ENCODE measurements at regions not wholly inside any gene's neighbourhood (a gene's known extent, or its start where the extent isn't known, plus 50 kb on each side); places are given as distances from the start of the nearest gene placed in this dataset.

- 0 to 30% methylated on average over 1 to 5 of the region's 16 CpGs for WGBS, 2 experiments (ENCODE audit: insufficient coverage in 2 of 2)
- Histone ChIP-seq H3K4me1 (ENCODE audit: control insufficient read depth, insufficient read depth, low read length, poor library complexity, severe bottlenecking) (peaks cover 7% of the 10 kb centered on the region), H3K36me3 (ENCODE audit: control insufficient read depth, insufficient read depth, low read length) (no peaks in the 10 kb centered on the region), H3K4me3 (ENCODE audit: extremely low read depth, insufficient read depth, low read length, poor library complexity, severe bottlenecking) (no peak overlapping the region), H3K27ac (ENCODE audit: low read depth, low read length, severe bottlenecking) (no peak overlapping the region), H3K9me3 (ENCODE audit: control insufficient read depth, low read length) (no peaks in the 10 kb centered on the region)
Measured at GRCh38 chrX:40471965-40472648, 108.7 kb upstream of the ATP6AP2 start.

DNA sequence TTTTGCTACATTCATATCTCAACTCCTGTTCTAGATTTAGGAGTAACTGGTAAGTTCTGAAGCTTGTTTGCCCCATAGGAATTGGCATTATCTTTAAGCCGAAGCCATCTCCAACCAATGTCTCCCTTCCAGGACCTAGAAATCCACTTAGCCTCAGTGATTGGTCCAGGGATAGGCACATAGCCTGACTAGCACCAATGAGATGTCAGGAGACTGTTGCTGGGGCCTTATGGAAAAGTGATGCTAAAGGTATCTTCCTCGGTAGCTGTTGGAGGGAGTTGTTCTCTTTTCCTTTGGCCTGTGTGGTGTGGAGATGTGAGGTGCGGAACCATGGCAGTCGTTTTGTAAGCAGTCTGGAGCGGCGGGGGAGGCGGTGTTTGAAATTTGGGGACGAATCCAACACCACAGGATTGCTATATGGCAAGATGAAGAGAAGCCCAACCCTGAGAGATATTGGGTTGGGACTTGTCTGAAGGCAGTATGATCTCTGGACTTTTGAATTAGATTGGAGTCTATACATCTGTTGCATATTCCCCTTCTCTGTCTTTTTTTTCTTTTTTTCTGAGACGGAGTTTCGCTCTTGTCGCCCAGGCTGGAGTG is 109.8 kb upstream of the ATP6AP2 start:
- H3K36me3 ChIP-seq (ENCODE audit: control insufficient read depth, insufficient read depth, low read length): no peaks in the 10 kb centered on the region
- no peaks in the 10 kb centered on the region for H3K9me3 ChIP-seq (ENCODE audit: control insufficient read depth, low read length)
- peaks cover 7% of the 10 kb centered on the region for H3K4me1 ChIP-seq (ENCODE audit: control insufficient read depth, insufficient read depth, low read length, poor library complexity, severe bottlenecking)
- no peak overlapping the region for H3K27ac ChIP-seq (ENCODE audit: low read depth, low read length, severe bottlenecking)
- WGBS, 2 experiments (ENCODE audit: insufficient coverage in 2 of 2): 80 to 83% methylated on average over 1 of the region's 11 CpGs
- H3K4me3 ChIP-seq (ENCODE audit: extremely low read depth, insufficient read depth, low read length, poor library complexity, severe bottlenecking): no peak overlapping the region

GRCh38 chrX:40469316-40469715 is 111.5 kb upstream of the ATP6AP2 start:
- Histone ChIP-seq H3K4me1 (ENCODE audit: control insufficient read depth, insufficient read depth, low read length, poor library complexity, severe bottlenecking) (peaks cover 7% of the 10 kb centered on the region), H3K27ac (ENCODE audit: low read depth, low read length, severe bottlenecking) (no peak overlapping the region), H3K4me3 (ENCODE audit: extremely low read depth, insufficient read depth, low read length, poor library complexity, severe bottlenecking) (no peak overlapping the region), H3K36me3 (ENCODE audit: control insufficient read depth, insufficient read depth, low read length) (no peaks in the 10 kb centered on the region), H3K9me3 (ENCODE audit: control insufficient read depth, low read length) (no peaks in the 10 kb centered on the region)
- 83% methylated on average over 2 of the region's 4 CpGs; no CpG with 5 or more reads in 1 of the 2 experiments for WGBS, 2 experiments (ENCODE audit: insufficient coverage in 2 of 2)

DNA sequence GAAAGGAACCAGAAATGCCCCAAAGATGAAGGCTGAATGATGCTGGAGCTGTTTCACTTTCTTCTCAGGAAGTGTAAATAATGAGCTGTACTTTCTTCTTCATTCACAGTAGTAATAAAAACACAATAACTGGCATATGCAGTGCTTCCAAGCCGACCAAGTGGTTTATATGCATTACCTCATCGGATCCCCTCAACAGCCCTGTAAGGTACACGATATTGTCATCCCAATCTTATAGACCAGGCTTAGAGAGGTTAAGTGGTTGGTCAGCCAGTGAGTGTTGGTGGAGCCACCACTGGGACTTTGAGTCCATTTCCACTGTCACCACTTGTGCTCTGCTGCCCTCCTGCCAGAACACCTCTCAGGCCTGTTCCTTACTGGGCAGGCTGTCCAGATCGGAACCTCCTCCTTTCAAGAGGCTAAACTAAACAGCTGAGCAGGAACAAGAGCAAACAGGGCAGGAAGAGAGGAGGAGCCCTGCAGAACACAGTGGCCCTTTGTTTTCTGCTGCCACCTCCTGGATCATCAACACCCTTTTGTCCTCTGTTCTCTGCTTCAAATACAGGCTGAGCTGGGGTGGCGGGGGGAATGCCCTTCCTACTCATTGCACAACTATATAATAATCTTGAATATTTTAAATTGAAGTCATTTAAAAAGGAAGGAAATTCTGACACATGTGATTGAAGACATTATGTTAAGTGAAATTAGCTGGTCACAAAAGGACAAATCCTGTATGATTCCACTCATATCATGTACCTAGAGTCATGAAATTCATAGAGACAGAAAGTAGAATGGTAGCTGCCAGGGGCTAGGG is 112.5 kb upstream of the ATP6AP2 start:
- Histone ChIP-seq H3K36me3 (ENCODE audit: control insufficient read depth, insufficient read depth, low read length) (no peaks in the 10 kb centered on the region), H3K4me1 (ENCODE audit: control insufficient read depth, insufficient read depth, low read length, poor library complexity, severe bottlenecking) (peaks cover 3% of the 10 kb centered on the region), H3K27ac (ENCODE audit: low read depth, low read length, severe bottlenecking) (no peak overlapping the region), H3K4me3 (ENCODE audit: extremely low read depth, insufficient read depth, low read length, poor library complexity, severe bottlenecking) (no peak overlapping the region), H3K9me3 (ENCODE audit: control insufficient read depth, low read length) (no peaks in the 10 kb centered on the region)
- WGBS, 2 experiments (ENCODE audit: insufficient coverage in 2 of 2): no CpG with 5 or more reads among the region's 5 CpGs

DNA sequence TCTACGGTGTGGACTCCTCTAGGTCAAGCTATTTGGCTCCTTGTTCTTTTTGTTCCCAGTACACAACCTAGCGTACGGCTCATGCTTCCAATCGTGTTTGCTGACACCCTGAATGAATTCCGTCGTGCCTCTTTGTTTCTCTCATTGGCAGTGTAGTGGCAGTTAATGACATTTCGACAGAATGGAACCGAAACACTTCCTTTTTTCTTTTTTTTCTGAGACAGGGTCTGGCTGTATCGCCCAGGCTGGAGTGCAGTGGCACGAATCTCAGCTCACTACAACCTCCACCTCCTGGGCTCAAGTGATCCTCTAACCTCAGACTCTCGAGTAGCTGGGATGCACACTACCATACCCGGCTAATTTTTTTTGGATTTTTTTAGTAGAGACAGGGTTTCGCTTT is 113.3 kb upstream of the ATP6AP2 start:
- Histone ChIP-seq H3K4me3 (ENCODE audit: extremely low read depth, insufficient read depth, low read length, poor library complexity, severe bottlenecking) (no peak overlapping the region), H3K4me1 (ENCODE audit: control insufficient read depth, insufficient read depth, low read length, poor library complexity, severe bottlenecking) (peaks cover 3% of the 10 kb centered on the region), H3K36me3 (ENCODE audit: control insufficient read depth, insufficient read depth, low read length) (no peaks in the 10 kb centered on the region), H3K27ac (ENCODE audit: low read depth, low read length, severe bottlenecking) (no peak overlapping the region), H3K9me3 (ENCODE audit: control insufficient read depth, low read length) (no peaks in the 10 kb centered on the region)
- 93 to 100% methylated on average over 2 to 7 of the region's 13 CpGs for WGBS, 2 experiments (ENCODE audit: insufficient coverage in 2 of 2)

DNA sequence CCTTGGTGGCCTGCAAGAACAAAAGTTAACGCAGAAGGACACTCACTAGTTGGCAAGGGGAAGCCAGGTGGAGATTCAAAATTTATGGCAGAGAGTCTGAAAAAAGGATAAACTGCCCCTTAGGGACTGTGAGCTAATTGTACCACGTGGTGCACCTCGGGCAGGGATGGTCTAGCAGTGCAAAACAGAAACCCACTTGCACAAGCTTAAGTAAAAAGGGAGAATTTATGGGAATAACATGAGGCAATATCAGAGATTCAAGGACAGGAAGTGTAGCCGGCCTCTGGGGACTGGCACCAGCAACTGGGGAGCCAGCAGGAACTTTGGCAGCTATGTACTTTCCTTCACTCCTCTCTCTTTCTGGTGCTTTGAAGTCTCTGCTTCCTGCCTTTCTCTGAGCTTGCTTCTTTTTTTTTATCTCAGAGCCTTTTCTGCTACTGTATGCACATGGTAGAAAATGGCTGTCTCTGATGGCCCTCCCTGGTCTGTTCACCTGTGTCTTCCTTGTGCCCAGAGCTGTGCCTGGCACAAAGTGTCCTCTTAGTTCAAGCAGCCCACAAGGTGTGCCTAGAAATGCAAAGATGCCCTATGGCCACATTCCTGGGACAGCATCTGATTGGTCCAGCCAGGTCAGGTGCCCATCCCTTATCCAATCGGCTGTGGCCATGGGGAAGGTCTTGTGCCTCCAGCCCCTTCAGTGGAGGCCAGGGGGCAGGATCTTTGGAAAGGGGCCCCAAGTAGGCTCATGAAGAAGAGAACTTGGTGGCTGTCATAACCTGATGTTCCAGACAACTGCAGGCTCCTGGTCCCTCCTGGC is 114.8 kb upstream of the ATP6AP2 start:
- Histone ChIP-seq H3K4me3 (ENCODE audit: extremely low read depth, insufficient read depth, low read length, poor library complexity, severe bottlenecking) (no peak overlapping the region), H3K27ac (ENCODE audit: low read depth, low read length, severe bottlenecking) (no peak overlapping the region)
- WGBS, 2 experiments (ENCODE audit: insufficient coverage in 2 of 2): 93 to 100% methylated on average over 2 to 3 of the region's 5 CpGs

GRCh38 chrX:40462795-40463194 is 118.0 kb upstream of the ATP6AP2 start:
- no peaks in the 10 kb centered on the region for H3K4me1 ChIP-seq (ENCODE audit: control insufficient read depth, insufficient read depth, low read length, poor library complexity, severe bottlenecking)
- WGBS, 2 experiments (ENCODE audit: insufficient coverage in 2 of 2): 60 to 73% methylated on average over 2 to 3 of the region's 4 CpGs
- H3K27ac ChIP-seq (ENCODE audit: low read depth, low read length, severe bottlenecking): no peak overlapping the region
- H3K4me3 ChIP-seq (ENCODE audit: extremely low read depth, insufficient read depth, low read length, poor library complexity, severe bottlenecking): no peak overlapping the region
- H3K9me3 ChIP-seq (ENCODE audit: control insufficient read depth, low read length): no peaks in the 10 kb centered on the region
- H3K36me3 ChIP-seq (ENCODE audit: control insufficient read depth, insufficient read depth, low read length): no peaks in the 10 kb centered on the region

More for the DNA sequence above, 114.8 kb upstream of the ATP6AP2 start:
- Histone ChIP-seq H3K9me3 (ENCODE audit: control insufficient read depth, low read length) (no peaks in the 10 kb centered on the region), H3K36me3 (ENCODE audit: control insufficient read depth, insufficient read depth, low read length) (no peaks in the 10 kb centered on the region), H3K4me1 (ENCODE audit: control insufficient read depth, insufficient read depth, low read length, poor library complexity, severe bottlenecking) (no peaks in the 10 kb centered on the region)

- H3K9me3 ChIP-seq (ENCODE audit: control insufficient read depth, low read length): no peaks in the 10 kb centered on the region
- H3K27ac ChIP-seq (ENCODE audit: low read depth, low read length, severe bottlenecking): no peak overlapping the region
- 83 to 100% methylated on average over 1 to 3 of the region's 5 CpGs for WGBS, 2 experiments (ENCODE audit: insufficient coverage in 2 of 2)
- no peaks in the 10 kb centered on the region for H3K4me1 ChIP-seq (ENCODE audit: control insufficient read depth, insufficient read depth, low read length, poor library complexity, severe bottlenecking)
- no peaks in the 10 kb centered on the region for H3K36me3 ChIP-seq (ENCODE audit: control insufficient read depth, insufficient read depth, low read length)
- no peak overlapping the region for H3K4me3 ChIP-seq (ENCODE audit: extremely low read depth, insufficient read depth, low read length, poor library complexity, severe bottlenecking)
Measured at GRCh38 chrX:40460926-40461325, 119.8 kb upstream of the ATP6AP2 start.

- H3K27ac ChIP-seq (ENCODE audit: low read depth, low read length, severe bottlenecking): no peak overlapping the region
- no peak overlapping the region for H3K4me3 ChIP-seq (ENCODE audit: extremely low read depth, insufficient read depth, low read length, poor library complexity, severe bottlenecking)
- H3K4me1 ChIP-seq (ENCODE audit: control insufficient read depth, insufficient read depth, low read length, poor library complexity, severe bottlenecking): no peaks in the 10 kb centered on the region
- H3K9me3 ChIP-seq (ENCODE audit: control insufficient read depth, low read length): no peaks in the 10 kb centered on the region
- 50% methylated on average over 2 of the region's 5 CpGs; no CpG with 5 or more reads in 1 of the 2 experiments for WGBS, 2 experiments (ENCODE audit: insufficient coverage in 2 of 2)
- H3K36me3 ChIP-seq (ENCODE audit: control insufficient read depth, insufficient read depth, low read length): no peaks in the 10 kb centered on the region
Measured at GRCh38 chrX:40459571-40460158, 121.1 kb upstream of the ATP6AP2 start.

GRCh38 chrX:40457406-40457805 is 123.4 kb upstream of the ATP6AP2 start:
- no peak overlapping the region for H3K27ac ChIP-seq (ENCODE audit: low read depth, low read length, severe bottlenecking)
- H3K36me3 ChIP-seq (ENCODE audit: control insufficient read depth, insufficient read depth, low read length): no peaks in the 10 kb centered on the region
- no peak overlapping the region for H3K4me3 ChIP-seq (ENCODE audit: extremely low read depth, insufficient read depth, low read length, poor library complexity, severe bottlenecking)
- no peaks in the 10 kb centered on the region for H3K4me1 ChIP-seq (ENCODE audit: control insufficient read depth, insufficient read depth, low read length, poor library complexity, severe bottlenecking)
- no peaks in the 10 kb centered on the region for H3K9me3 ChIP-seq (ENCODE audit: control insufficient read depth, low read length)
